ENCODE measurements at regions not wholly inside any gene's neighbourhood (a gene's known extent, or its start where the extent isn't known, plus 50 kb on each side); places are given as distances from the start of the nearest gene placed in this dataset.

- no peak for DNase-seq (ENCODE audit: low spot score)
Observed at GRCh38 chr5:2986301-2986700, 234.8 kb upstream of the IRX2 start.

GRCh38 chr5:2985718-2986117, 234.2 kb upstream of the IRX2 start:
- DNase-seq (ENCODE audit: low spot score) = no peak

- DNase-seq (ENCODE audit: low spot score) = no peak
Observed at GRCh38 chr5:2983583-2984300, 232.3 kb upstream of the IRX2 start.

GRCh38 chr5:2981652-2982051, 230.2 kb upstream of the IRX2 start:
- no peak for DNase-seq (ENCODE audit: low spot score)

- DNase-seq (ENCODE audit: low spot score) = no peak
Observed at GRCh38 chr5:2981035-2981434, 229.6 kb upstream of the IRX2 start.

GRCh38 chr5:2960294-2960693, 208.8 kb upstream of the IRX2 start:
- DNase-seq (ENCODE audit: low spot score) = no peak

GRCh38 chr5:2958976-2959375, 207.5 kb upstream of the IRX2 start:
- DNase-seq (ENCODE audit: low spot score) = no peak

GRCh38 chr5:2948875-2949274, 197.4 kb upstream of the IRX2 start:
- no peak for DNase-seq (ENCODE audit: low spot score)

GRCh38 chr5:2946315-2946714, 194.8 kb upstream of the IRX2 start:
- no peak for DNase-seq (ENCODE audit: low spot score)

GRCh38 chr5:2936413-2936812, 184.9 kb upstream of the IRX2 start:
- DNase-seq (ENCODE audit: low spot score) = no peak

GRCh38 chr5:2929779-2930178, 178.3 kb upstream of the IRX2 start:
- DNase-seq (ENCODE audit: low spot score) = no peak

- DNase-seq (ENCODE audit: low spot score) = no peak
Observed at GRCh38 chr5:2921651-2922050, 170.2 kb upstream of the IRX2 start.

GRCh38 chr5:2921176-2921575, 169.7 kb upstream of the IRX2 start:
- no peak for DNase-seq (ENCODE audit: low spot score)

GRCh38 chr5:2920312-2920711, 168.8 kb upstream of the IRX2 start:
- DNase-seq (ENCODE audit: low spot score) = no peak

GRCh38 chr5:2919310-2920018, 168.0 kb upstream of the IRX2 start:
- DNase-seq (ENCODE audit: low spot score) = no peak

GRCh38 chr5:2917524-2917923, 166.0 kb upstream of the IRX2 start:
- no peak for DNase-seq (ENCODE audit: low spot score)

- DNase-seq (ENCODE audit: low spot score) = no peak
Observed at GRCh38 chr5:2917093-2917492, 165.6 kb upstream of the IRX2 start.

- DNase-seq (ENCODE audit: low spot score) = no peak
Observed at GRCh38 chr5:2916076-2916682, 164.7 kb upstream of the IRX2 start.

GRCh38 chr5:2914981-2915484, 163.6 kb upstream of the IRX2 start:
- DNase-seq (ENCODE audit: low spot score) = no peak

- DNase-seq (ENCODE audit: low spot score) = no peak
Observed at GRCh38 chr5:2914022-2914661, 162.7 kb upstream of the IRX2 start.

GRCh38 chr5:2913281-2913680, 161.8 kb upstream of the IRX2 start:
- no peak for DNase-seq (ENCODE audit: low spot score)

GRCh38 chr5:2912741-2913140, 161.3 kb upstream of the IRX2 start:
- no peak for DNase-seq (ENCODE audit: low spot score)
